SK-N-SH treated with all-trans-retinoic acid at 6 μM for 48 hours (cell line): ENCODE measurements at regions not wholly inside any gene's neighbourhood (a gene's known extent, or its start where the extent isn't known, plus 50 kb on each side); places are given as distances from the start of the nearest gene placed in this dataset.
"Not testable (repeated sequence)": the region's sequence is repeated elsewhere in the genome, so short reads cannot be mapped to it uniquely, and the experiment has no call there.

Experiments
- BACH2 ChIP-seq: fragments of 250-450 bp; sonication (Bioruptor Pico); IDR thresholded peaks from 2 replicates; pipeline ENCODE4 v1.9.0; 2021; ENCODE audit warnings: mild to moderate bottlenecking, borderline replicate concordance
- CSDC2 ChIP-seq: fragments of 250-450 bp; sonication (Bioruptor Pico); IDR thresholded peaks from 2 replicates; pipeline ENCODE4 v1.5.0; 2020; ENCODE audit warnings: mild to moderate bottlenecking, moderate library complexity
- GLIS3 ChIP-seq: fragments of 250-450 bp; sonication (Bioruptor Pico); IDR thresholded peaks from 2 replicates; pipeline ENCODE4 v1.5.0; 2020; ENCODE audit warnings: mild to moderate bottlenecking, moderate library complexity
- OSR1 ChIP-seq: fragments of 250-450 bp; sonication (Bioruptor Pico); IDR thresholded peaks from 2 replicates; pipeline ENCODE4 v1.8.0; 2022; ENCODE audit warnings: moderate library complexity, mild to moderate bottlenecking, inconsistent platforms
- RARB ChIP-seq: fragments of 250-450 bp; sonication (Bioruptor Pico); IDR thresholded peaks from 2 replicates; pipeline ENCODE4 v1.8.0; 2021; ENCODE audit warnings: mild to moderate bottlenecking, moderate library complexity
- SNAI2 ChIP-seq: fragments of 250-450 bp; sonication (Bioruptor Pico); IDR thresholded peaks from 2 replicates; pipeline ENCODE4 v1.5.0; 2020; ENCODE audit warnings: mild to moderate bottlenecking, moderate library complexity
- ZC3H10 ChIP-seq: fragments of 250-450 bp; sonication (Bioruptor Pico); IDR thresholded peaks from 2 replicates; pipeline ENCODE4 v1.5.1; 2021; ENCODE audit warnings: mild to moderate bottlenecking, moderate library complexity
- ZFP3 ChIP-seq: fragments of 250-450 bp; sonication (Bioruptor Pico); IDR thresholded peaks from 2 replicates; pipeline ENCODE4 v1.5.0; 2020; ENCODE audit warnings: mild to moderate bottlenecking, moderate library complexity
- ZNF565 ChIP-seq: fragments of 450-650 bp; formaldehyde crosslinking; conservative IDR thresholded peaks from 2 replicates; pipeline ENCODE4 v1.5.0; 2020; ENCODE audit warnings: low read depth, mild to moderate bottlenecking, moderate library complexity
- ZNF8 ChIP-seq: fragments of 450-650 bp; formaldehyde crosslinking; IDR thresholded peaks from 2 replicates; pipeline ENCODE4 v1.5.0; 2020; ENCODE audit warnings: mild to moderate bottlenecking, moderate library complexity
- TF ChIP-seq, protein P1 (sequence below): fragments of 250-450 bp; sonication (Bioruptor Pico); IDR thresholded peaks from 2 replicates; pipeline ENCODE4 v1.5.0; 2020; ENCODE audit warnings: mild to moderate bottlenecking, moderate library complexity
- TF ChIP-seq, protein P2 (sequence below): fragments of 250-450 bp; sonication (Bioruptor Pico); IDR thresholded peaks from 2 replicates; pipeline ENCODE4 v1.8.0; 2020; ENCODE audit warnings: mild to moderate bottlenecking, moderate library complexity, borderline replicate concordance
- TF ChIP-seq, protein P3 (sequence below): fragments of 250-450 bp; sonication (Bioruptor Pico); IDR thresholded peaks from 2 replicates; pipeline ENCODE4 v1.5.1; 2020; ENCODE audit warnings: low read depth, mild to moderate bottlenecking, moderate library complexity

DNA sequence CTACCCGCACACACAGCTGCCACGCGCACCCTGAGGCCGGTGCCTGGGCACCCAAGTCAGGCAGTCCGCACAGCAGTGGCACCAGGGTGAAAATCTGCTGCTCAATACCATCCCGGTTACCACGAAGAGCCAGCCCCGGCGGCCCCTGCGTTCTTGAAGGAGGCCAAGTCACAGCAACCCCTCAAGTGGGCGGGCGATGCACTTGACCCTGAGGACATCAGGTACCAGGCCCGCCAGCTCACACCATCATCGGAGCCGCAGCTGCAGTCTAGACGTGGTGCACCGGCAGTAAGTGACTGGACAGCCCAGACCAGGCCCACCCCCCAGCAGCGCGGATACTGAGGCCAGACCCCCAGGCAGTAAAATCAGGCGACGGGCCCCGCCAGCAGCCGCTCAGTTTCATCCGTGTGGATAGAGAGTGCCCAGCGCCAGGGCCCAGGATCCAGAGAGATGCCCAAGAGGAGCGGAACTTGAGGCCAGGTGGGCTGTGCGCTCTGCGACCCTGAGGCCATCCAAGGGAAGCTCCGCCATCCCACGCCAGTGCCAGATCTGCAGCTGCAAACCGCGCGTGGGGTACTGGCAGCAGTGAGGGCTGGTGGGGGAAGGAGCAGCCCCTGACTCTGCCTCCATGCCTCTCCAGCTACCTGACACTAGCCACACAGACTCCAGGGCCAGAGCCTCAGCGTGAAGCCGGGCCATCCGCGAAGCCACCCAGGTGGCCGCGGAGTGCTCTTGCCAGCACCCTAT is 1214.2 kb downstream of the FOXD4L5 start:
- TF ChIP-seq RARB; ZNF8 (CRISPR knock-in tag); ZC3H10 (CRISPR knock-in tag); CSDC2 (CRISPR knock-in tag); ZNF565 (CRISPR knock-in tag); ZFP3; BACH2 (CRISPR knock-in tag); GLIS3 (CRISPR knock-in tag); OSR1 (CRISPR knock-in tag); SNAI2: not testable (repeated sequence)
- TF ChIP-seq, protein P1, sequence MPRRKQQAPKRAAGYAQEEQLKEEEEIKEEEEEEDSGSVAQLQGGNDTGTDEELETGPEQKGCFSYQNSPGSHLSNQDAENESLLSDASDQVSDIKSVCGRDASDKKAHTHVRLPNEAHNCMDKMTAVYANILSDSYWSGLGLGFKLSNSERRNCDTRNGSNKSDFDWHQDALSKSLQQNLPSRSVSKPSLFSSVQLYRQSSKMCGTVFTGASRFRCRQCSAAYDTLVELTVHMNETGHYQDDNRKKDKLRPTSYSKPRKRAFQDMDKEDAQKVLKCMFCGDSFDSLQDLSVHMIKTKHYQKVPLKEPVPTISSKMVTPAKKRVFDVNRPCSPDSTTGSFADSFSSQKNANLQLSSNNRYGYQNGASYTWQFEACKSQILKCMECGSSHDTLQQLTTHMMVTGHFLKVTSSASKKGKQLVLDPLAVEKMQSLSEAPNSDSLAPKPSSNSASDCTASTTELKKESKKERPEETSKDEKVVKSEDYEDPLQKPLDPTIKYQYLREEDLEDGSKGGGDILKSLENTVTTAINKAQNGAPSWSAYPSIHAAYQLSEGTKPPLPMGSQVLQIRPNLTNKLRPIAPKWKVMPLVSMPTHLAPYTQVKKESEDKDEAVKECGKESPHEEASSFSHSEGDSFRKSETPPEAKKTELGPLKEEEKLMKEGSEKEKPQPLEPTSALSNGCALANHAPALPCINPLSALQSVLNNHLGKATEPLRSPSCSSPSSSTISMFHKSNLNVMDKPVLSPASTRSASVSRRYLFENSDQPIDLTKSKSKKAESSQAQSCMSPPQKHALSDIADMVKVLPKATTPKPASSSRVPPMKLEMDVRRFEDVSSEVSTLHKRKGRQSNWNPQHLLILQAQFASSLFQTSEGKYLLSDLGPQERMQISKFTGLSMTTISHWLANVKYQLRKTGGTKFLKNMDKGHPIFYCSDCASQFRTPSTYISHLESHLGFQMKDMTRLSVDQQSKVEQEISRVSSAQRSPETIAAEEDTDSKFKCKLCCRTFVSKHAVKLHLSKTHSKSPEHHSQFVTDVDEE (CRISPR knock-in tag) = not testable (repeated sequence)
- TF ChIP-seq, protein P2, sequence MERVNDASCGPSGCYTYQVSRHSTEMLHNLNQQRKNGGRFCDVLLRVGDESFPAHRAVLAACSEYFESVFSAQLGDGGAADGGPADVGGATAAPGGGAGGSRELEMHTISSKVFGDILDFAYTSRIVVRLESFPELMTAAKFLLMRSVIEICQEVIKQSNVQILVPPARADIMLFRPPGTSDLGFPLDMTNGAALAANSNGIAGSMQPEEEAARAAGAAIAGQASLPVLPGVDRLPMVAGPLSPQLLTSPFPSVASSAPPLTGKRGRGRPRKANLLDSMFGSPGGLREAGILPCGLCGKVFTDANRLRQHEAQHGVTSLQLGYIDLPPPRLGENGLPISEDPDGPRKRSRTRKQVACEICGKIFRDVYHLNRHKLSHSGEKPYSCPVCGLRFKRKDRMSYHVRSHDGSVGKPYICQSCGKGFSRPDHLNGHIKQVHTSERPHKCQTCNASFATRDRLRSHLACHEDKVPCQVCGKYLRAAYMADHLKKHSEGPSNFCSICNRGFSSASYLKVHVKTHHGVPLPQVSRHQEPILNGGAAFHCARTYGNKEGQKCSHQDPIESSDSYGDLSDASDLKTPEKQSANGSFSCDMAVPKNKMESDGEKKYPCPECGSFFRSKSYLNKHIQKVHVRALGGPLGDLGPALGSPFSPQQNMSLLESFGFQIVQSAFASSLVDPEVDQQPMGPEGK = not testable (repeated sequence)
- TF ChIP-seq, protein P3, sequence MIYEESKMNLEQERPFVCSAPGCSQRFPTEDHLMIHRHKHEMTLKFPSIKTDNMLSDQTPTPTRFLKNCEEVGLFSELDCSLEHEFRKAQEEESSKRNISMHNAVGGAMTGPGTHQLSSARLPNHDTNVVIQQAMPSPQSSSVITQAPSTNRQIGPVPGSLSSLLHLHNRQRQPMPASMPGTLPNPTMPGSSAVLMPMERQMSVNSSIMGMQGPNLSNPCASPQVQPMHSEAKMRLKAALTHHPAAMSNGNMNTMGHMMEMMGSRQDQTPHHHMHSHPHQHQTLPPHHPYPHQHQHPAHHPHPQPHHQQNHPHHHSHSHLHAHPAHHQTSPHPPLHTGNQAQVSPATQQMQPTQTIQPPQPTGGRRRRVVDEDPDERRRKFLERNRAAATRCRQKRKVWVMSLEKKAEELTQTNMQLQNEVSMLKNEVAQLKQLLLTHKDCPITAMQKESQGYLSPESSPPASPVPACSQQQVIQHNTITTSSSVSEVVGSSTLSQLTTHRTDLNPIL = not testable (repeated sequence)
